K562 (cell line): ENCODE measurements at regions not wholly inside any gene's neighbourhood (a gene's known extent, or its start where the extent isn't known, plus 50 kb on each side); places are given as distances from the start of the nearest gene placed in this dataset.

ENCODE experiments used
- ATAC-seq: fragments of 200-7000 bp; cut with Tn5 transposase; 3 replicates; pipeline ENCODE4 v1.9.1; 2020; ENCODE audit warnings: moderate library complexity
- BruUV-seq: library from RNA; stranded (reverse); fragments of 400-500 nt; replicated peaks from 2 replicates; lab custom pipeline; 2021; lab: Mats Ljungman, UMichigan
- CTCF ChIA-PET: fragments of 300-600 bp; formaldehyde crosslinking; extraction: SDS; loops from one replicate; lab custom pipeline; 2021; ENCODE audit warnings: low intra/inter-chr PET ratio; lab: Yijun Ruan, JAX
- POLR2A ChIA-PET: fragments of 300-600, 350-650 bp; sonication (Branson Sonifier 250); formaldehyde crosslinking; extraction: SDS; loops from one replicate; lab custom pipeline; 2021; ENCODE audit warnings: antibody characterized with exemption, inconsistent platforms; lab: Yijun Ruan, JAX
- DNase-seq, 4 experiments: peaks; one replicate each; pipeline versions ENCODE4 v3.0.0 to v3.0.0-alpha.2; 2011 to 2018; ENCODE audit warnings: low spot score in 3 of 4, mixed read lengths in 3 of 4; ENCODE audit errors: extremely low read depth in 1 of 4
- FAIRE-seq: peaks from 2 replicates; lab custom pipeline; 2011; peaks lifted over from hg19 to GRCh38; lab: Jason Lieb, UNC
- H2AFZ ChIP-seq: 2 replicates; pipeline ENCODE4 v1.6.0; 2011; ENCODE audit warnings: low read depth, low read length, control low read depth, inconsistent platforms
- H3K27ac ChIP-seq: fragments of 200-600 bp; 3 replicates; pipeline ENCODE4 v1.8.0; 2011; ENCODE audit warnings: low read depth, mild to moderate bottlenecking, control low read depth, inconsistent platforms, low read length, moderate library complexity, mixed read lengths; ENCODE audit errors: extremely low read depth
- H3K27me3 ChIP-seq, 2 experiments: fragments of 300-600 bp in 1 of 2; 2 replicates in 1 of 2; 3 replicates in 1 of 2; pipeline versions ENCODE4 v1.6.0 to v1.8.0; 2011; ENCODE audit warnings: inconsistent platforms in 2 of 2, low read length in 2 of 2, mild to moderate bottlenecking in 1 of 2, mixed read lengths in 1 of 2, moderate library complexity in 1 of 2; ENCODE audit not compliant: control insufficient read depth in 2 of 2, insufficient read depth in 2 of 2
- H3K36me3 ChIP-seq: fragments of 300-600 bp; 3 replicates; pipeline ENCODE4 v1.8.0; 2011; ENCODE audit warnings: mild to moderate bottlenecking, low read length, inconsistent platforms; ENCODE audit not compliant: control insufficient read depth, insufficient read depth
- H3K4me1 ChIP-seq, 2 experiments: fragments of 200-600 bp in 1 of 2; replicated peaks in 1 of 2; 2 replicates in 1 of 2; 3 replicates in 1 of 2; pipeline versions ENCODE4 v1.5.1 to v1.8.0; 2011; ENCODE audit warnings: inconsistent platforms in 2 of 2, low read length in 2 of 2, mild to moderate bottlenecking in 1 of 2, mixed read lengths in 1 of 2, moderate library complexity in 1 of 2; ENCODE audit not compliant: control insufficient read depth in 2 of 2, insufficient read depth in 2 of 2
- H3K4me2 ChIP-seq: 2 replicates; pipeline ENCODE4 v1.6.1; 2011; ENCODE audit warnings: low read length, control low read depth, inconsistent platforms, mixed read lengths; ENCODE audit not compliant: insufficient read depth
- H3K4me3 ChIP-seq: fragments of 200-600 bp; sonication (generic), shearing (Covaris generic); 2 replicates; pipeline ENCODE4 v1.5.1; 2016; ENCODE audit warnings: control low read depth, inconsistent platforms
- H3K79me2 ChIP-seq: fragments of 200-600 bp; 3 replicates; pipeline ENCODE4 v1.8.0; 2011; ENCODE audit warnings: low read length, inconsistent platforms; ENCODE audit not compliant: control insufficient read depth, insufficient read depth
- H3K9ac ChIP-seq, 2 experiments: 2 replicates each; pipeline versions ENCODE4 v1.6.0 to v1.6.1; 2011; ENCODE audit warnings: low read depth in 2 of 2, low read length in 2 of 2, control low read depth in 1 of 2, inconsistent platforms in 1 of 2, mild to moderate bottlenecking in 1 of 2, mixed read lengths in 1 of 2; ENCODE audit not compliant: insufficient read depth in 1 of 2
- H3K9me1 ChIP-seq: one replicate; pipeline ENCODE4 v1.6.0; 2011; ENCODE audit warnings: inconsistent platforms, mild to moderate bottlenecking, low read length, moderate library complexity; ENCODE audit not compliant: control insufficient read depth, insufficient read depth
- H3K9me3 ChIP-seq: replicated peaks from 2 replicates; pipeline ENCODE4 v1.5.1; 2011; ENCODE audit warnings: low read depth, low read length, inconsistent platforms; ENCODE audit not compliant: control insufficient read depth, insufficient read depth
- H4K20me1 ChIP-seq: replicated peaks from 2 replicates; pipeline ENCODE4 v1.6.1; 2011; ENCODE audit warnings: low read length, inconsistent platforms, mixed read lengths; ENCODE audit not compliant: control insufficient read depth, insufficient read depth
- BRD4 ChIP-seq: fragments of 200-600 bp; sonication (generic); IDR thresholded peaks from 2 replicates; pipeline ENCODE4 v1.6.1; 2017; ENCODE audit warnings: inconsistent platforms
- CHD7 ChIP-seq: fragments of 200-600 bp; sonication (generic); IDR thresholded peaks from one replicate; pipeline ENCODE4 v1.6.1; 2012; ENCODE audit warnings: mild to moderate bottlenecking, low read depth, low read length, inconsistent platforms
- FOXJ3 ChIP-seq: sonication (generic); formaldehyde crosslinking; IDR thresholded peaks from 2 replicates; pipeline ENCODE4 v1.4.0; 2020; ENCODE audit warnings: mild to moderate bottlenecking, missing genetic modification reagents
- JUN ChIP-seq, 2 experiments: sonication (generic) in 1 of 2; formaldehyde crosslinking in 1 of 2; IDR thresholded peaks; 2 replicates each; pipeline versions ENCODE4 v1.6.1 to v1.8.0; 2012 to 2022; ENCODE audit warnings: borderline replicate concordance in 2 of 2, mild to moderate bottlenecking in 2 of 2, improper control_type of control experiment in 1 of 2, low read depth in 1 of 2, low read length in 1 of 2, missing genetic modification reagents in 1 of 2
- MEF2D ChIP-seq: conservative IDR thresholded peaks from 2 replicates; pipeline ENCODE4 v1.6.1; 2016; ENCODE audit warnings: low read depth, missing genetic modification characterization, missing compliant biosample characterization
- POLR2G ChIP-seq: fragments of 200-400 bp; formaldehyde crosslinking; IDR thresholded peaks from 2 replicates; pipeline ENCODE4 v1.6.1; 2017; ENCODE audit warnings: low read depth, mild to moderate bottlenecking, antibody characterized with exemption, low read length, moderate library complexity
- RBM15 ChIP-seq: fragments of 200-400 bp; formaldehyde crosslinking; IDR thresholded peaks from 2 replicates; pipeline ENCODE4 v1.6.1; 2018; ENCODE audit warnings: mild to moderate bottlenecking, low read length, moderate library complexity; ENCODE audit not compliant: insufficient read depth
- TOE1 ChIP-seq, 2 experiments: fragments of 450-650 bp in 1 of 2; sonication (generic) in 1 of 2; formaldehyde crosslinking in 1 of 2; IDR thresholded peaks; 2 replicates each; pipeline versions ENCODE4 v1.7.1 to v1.8.0; 2016 to 2022; ENCODE audit warnings: borderline replicate concordance in 2 of 2, mild to moderate bottlenecking in 2 of 2, antibody characterized with exemption in 1 of 2, inconsistent platforms in 1 of 2, low read depth in 1 of 2, missing genetic modification reagents in 1 of 2, moderate library complexity in 1 of 2
- WGBS: fragments of 100-300 bp; shearing (Covaris generic); methylation state at CpG from one replicate; pipeline ENCODE4 v1.1.6; 2016; ENCODE audit warnings: low coverage, mixed read lengths; ENCODE audit not compliant: insufficient coverage; ENCODE audit errors: missing lambda C conversion rate; 5-methylcytosine and 5-hydroxymethylcytosine counted together
- in situ Hi-C: fragments of 300-500 bp; cut with MboI; formaldehyde crosslinking; loops from 4 replicates; pipeline ENCODE4 v1.15.0; 2018; ENCODE audit warnings: inconsistent platforms, mixed read lengths
- intact Hi-C: fragments of 100-400 bp; cut with micrococcal nuclease; formaldehyde crosslinking; loops from 2 replicates; pipeline ENCODE4 v1.14.2; 2022
- TF ChIP-seq, protein P1 (sequence below): fragments of 450-650 bp; formaldehyde crosslinking; conservative IDR thresholded peaks from 2 replicates; pipeline ENCODE4 v1.4.0; 2022; ENCODE audit warnings: mild to moderate bottlenecking, missing genetic modification characterization

GRCh38 chr2:6181926-6182325, 489.7 kb downstream of the SOX11 start:
- WGBS, result 0% methylated on average over 4 of the region's 4 CpGs
- H3K27me3 ChIP-seq, result no peaks in the 10 kb centered on the region
- H3K9me3 ChIP-seq, result no peaks in the 10 kb centered on the region
- H3K9ac ChIP-seq, result no peak overlapping the region
- no peaks in the 10 kb centered on the region for H3K36me3 ChIP-seq
- intact Hi-C loops, result no loop called here
- no peak overlapping the region for H3K4me2 ChIP-seq
- in situ Hi-C loops, result no loop called here
- no peak overlapping the region for H3K27ac ChIP-seq
- no peak overlapping the region for H2AFZ ChIP-seq
- DNase-seq (no peak), ATAC-seq (no peak), FAIRE-seq (no peak)
- BruUV-seq, result no TSS peak
- ChIA-PET POLR2A (no interaction called here), CTCF (no interaction called here)
- H3K4me1 ChIP-seq, result no peaks in the 10 kb centered on the region
- no peaks in the 10 kb centered on the region for H3K79me2 ChIP-seq
- no peak overlapping the region for H3K4me3 ChIP-seq
- H4K20me1 ChIP-seq, result no peaks in the 10 kb centered on the region
- H3K9me1 ChIP-seq, result no peaks in the 10 kb centered on the region
- no peak for TF ChIP-seq POLR2G
- TF ChIP-seq RBM15, result no peak
- TF ChIP-seq MEF2D (tag), result no peak
- TF ChIP-seq CHD7, result no peak
- no peak for TF ChIP-seq FOXJ3
- no peak for TF ChIP-seq TOE1 (IDR thresholded peaks at IDR 0.05; ENCODE audit: borderline replicate concordance)
- TF ChIP-seq TOE1 (CRISPR knock-in tag; IDR thresholded peaks at IDR 0.05; ENCODE audit: borderline replicate concordance, low read depth), result no peak
- TF ChIP-seq, protein P1, sequence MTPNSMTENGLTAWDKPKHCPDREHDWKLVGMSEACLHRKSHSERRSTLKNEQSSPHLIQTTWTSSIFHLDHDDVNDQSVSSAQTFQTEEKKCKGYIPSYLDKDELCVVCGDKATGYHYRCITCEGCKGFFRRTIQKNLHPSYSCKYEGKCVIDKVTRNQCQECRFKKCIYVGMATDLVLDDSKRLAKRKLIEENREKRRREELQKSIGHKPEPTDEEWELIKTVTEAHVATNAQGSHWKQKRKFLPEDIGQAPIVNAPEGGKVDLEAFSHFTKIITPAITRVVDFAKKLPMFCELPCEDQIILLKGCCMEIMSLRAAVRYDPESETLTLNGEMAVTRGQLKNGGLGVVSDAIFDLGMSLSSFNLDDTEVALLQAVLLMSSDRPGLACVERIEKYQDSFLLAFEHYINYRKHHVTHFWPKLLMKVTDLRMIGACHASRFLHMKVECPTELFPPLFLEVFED, result no peak
- TF ChIP-seq JUN (IDR thresholded peaks at IDR 0.05; ENCODE audit: borderline replicate concordance, low read depth, low read length), result no peak
- no peak for TF ChIP-seq JUN (CRISPR knock-in tag; IDR thresholded peaks at IDR 0.05; ENCODE audit: borderline replicate concordance)
- TF ChIP-seq BRD4, result no peak
